ENCODE measurements at regions not wholly inside any gene's neighbourhood (a gene's known extent, or its start where the extent isn't known, plus 50 kb on each side); places are given as distances from the start of the nearest gene placed in this dataset.

DNA sequence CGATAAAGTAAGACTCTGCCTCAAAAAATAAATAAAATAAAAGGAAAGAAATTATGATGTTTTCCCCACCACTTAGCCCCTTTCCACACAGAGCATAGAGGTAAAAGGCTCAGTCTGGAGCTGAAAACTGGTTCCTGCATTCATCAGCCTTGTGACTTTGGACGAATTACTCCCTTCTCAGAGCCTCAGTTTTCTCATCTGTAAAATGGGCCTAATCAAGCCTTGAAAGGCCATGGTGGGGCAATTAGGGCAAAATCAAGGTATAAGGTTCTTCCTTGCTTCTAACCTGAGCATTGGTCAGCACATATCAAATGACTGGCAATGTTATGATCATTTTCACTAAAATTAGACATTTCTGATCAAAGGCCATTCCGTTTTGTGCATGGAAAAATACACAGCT, 417.7 kb downstream of the MN1 start:
- H3K27ac ChIP-seq: no peak overlapping the region
- peaks cover 5% of the 10 kb centered on the region for H3K27me3 ChIP-seq
- TF ChIP-seq CTCF (IDR thresholded peaks at IDR 0.05): no peak
- H3K4me3 ChIP-seq (ENCODE audit: low read depth in 1 of 2, low read length in 1 of 2): no peak overlapping the region
- no peaks in the 10 kb centered on the region for H3K9me3 ChIP-seq
- no peaks in the 10 kb centered on the region for H3K36me3 ChIP-seq
- H3K4me1 ChIP-seq (ENCODE audit: control insufficient read depth in 1 of 2, insufficient read depth in 1 of 2, low read depth in 1 of 2, low read length in 1 of 2): no peaks in the 10 kb centered on the region

DNA sequence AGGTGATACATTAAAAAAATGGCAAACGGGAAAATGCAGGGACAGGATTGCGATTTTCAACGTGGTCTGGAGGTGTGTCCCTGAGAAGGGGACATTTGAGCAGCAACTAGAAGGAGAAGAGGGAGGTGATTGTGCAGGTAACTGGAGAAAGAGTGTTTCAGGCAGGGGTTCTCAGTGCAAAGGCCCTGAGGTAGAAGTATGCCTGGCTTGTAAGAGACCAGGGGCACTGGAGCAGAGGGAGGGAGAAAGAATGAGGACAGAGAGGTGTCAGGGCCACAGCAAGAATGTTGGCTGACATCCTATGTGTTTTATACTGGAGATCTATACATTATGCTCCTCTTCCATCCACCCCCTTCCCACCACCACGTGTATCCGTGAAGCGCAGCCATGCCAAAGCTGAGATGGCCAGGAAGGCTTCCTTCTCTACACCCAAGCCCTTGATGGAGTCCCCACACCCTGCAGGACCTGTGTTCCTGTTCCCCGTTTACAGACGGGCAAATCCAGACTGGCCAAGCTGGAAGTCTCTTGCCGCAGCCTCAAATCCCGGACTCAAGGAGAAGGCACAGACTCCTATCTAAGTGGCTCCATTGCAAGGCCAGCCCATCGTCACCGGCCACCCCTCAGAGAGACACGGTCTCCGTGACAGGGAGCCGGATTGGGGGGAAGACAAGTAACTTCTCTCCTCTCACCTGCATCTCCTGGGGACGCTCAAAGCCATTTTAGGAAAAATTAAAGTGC, 416.1 kb downstream of the MN1 start:
- Histone ChIP-seq H3K4me3 (ENCODE audit: low read depth in 1 of 2, low read length in 1 of 2) (no peak overlapping the region), H3K4me1 (ENCODE audit: control insufficient read depth in 1 of 2, insufficient read depth in 1 of 2, low read depth in 1 of 2, low read length in 1 of 2) (no peaks in the 10 kb centered on the region), H3K36me3 (no peaks in the 10 kb centered on the region), H3K27ac (no peak overlapping the region), H3K27me3 (peaks cover 16% of the 10 kb centered on the region), H3K9me3 (no peaks in the 10 kb centered on the region)
- TF ChIP-seq CTCF (IDR thresholded peaks at IDR 0.05): no peak

- peaks cover 16% of the 10 kb centered on the region for H3K27me3 ChIP-seq
- TF ChIP-seq CTCF (IDR thresholded peaks at IDR 0.05): no peak
- no peak overlapping the region for H3K4me3 ChIP-seq (ENCODE audit: low read depth in 1 of 2, low read length in 1 of 2)
- H3K36me3 ChIP-seq: no peaks in the 10 kb centered on the region
- no peak overlapping the region for H3K27ac ChIP-seq
- H3K4me1 ChIP-seq (ENCODE audit: control insufficient read depth in 1 of 2, insufficient read depth in 1 of 2, low read depth in 1 of 2, low read length in 1 of 2): no peaks in the 10 kb centered on the region
- no peaks in the 10 kb centered on the region for H3K9me3 ChIP-seq
Observed at GRCh38 chr22:27386186-27386585, 415.4 kb downstream of the MN1 start.

GRCh38 chr22:27387561-27387960, 414.0 kb downstream of the MN1 start:
- no peaks in the 10 kb centered on the region for H3K36me3 ChIP-seq
- H3K27ac ChIP-seq: no peak overlapping the region
- peaks cover 16% of the 10 kb centered on the region for H3K27me3 ChIP-seq
- no peak overlapping the region for H3K4me3 ChIP-seq (ENCODE audit: low read depth in 1 of 2, low read length in 1 of 2)
- no peaks in the 10 kb centered on the region for H3K9me3 ChIP-seq
- no peak for TF ChIP-seq CTCF (IDR thresholded peaks at IDR 0.05)
- no peaks in the 10 kb centered on the region for H3K4me1 ChIP-seq (ENCODE audit: control insufficient read depth in 1 of 2, insufficient read depth in 1 of 2, low read depth in 1 of 2, low read length in 1 of 2)

DNA sequence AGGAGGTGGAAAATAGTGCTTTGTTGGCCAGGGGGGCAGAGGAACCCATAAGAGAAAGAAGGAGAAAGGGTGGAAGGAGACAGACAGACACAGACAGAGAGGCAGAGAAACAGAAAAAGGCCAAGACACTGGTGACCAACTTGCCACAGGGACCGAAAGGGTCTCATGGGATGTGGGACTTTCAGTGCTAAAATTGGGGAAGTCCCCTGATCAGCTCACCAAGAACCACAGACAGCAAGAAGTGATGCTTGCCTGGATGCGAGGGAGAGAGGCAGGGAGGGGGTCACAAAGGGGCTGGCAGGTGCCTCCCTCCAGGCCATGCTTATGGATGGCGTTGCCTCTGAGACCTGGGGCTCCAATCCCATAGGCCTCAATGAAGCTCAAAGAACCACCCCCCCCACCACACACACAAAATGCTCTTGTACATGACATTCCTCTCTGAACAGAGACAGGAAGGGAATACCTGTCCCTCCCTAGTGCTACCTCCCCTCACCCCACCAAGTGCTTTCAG, 413.4 kb downstream of the MN1 start:
- no peaks in the 10 kb centered on the region for H3K4me1 ChIP-seq (ENCODE audit: control insufficient read depth in 1 of 2, insufficient read depth in 1 of 2, low read depth in 1 of 2, low read length in 1 of 2)
- peaks cover 16% of the 10 kb centered on the region for H3K27me3 ChIP-seq
- H3K4me3 ChIP-seq (ENCODE audit: low read depth in 1 of 2, low read length in 1 of 2): no peak overlapping the region
- H3K27ac ChIP-seq: no peak overlapping the region
- TF ChIP-seq CTCF (IDR thresholded peaks at IDR 0.05): no peak
- no peaks in the 10 kb centered on the region for H3K9me3 ChIP-seq
- no peaks in the 10 kb centered on the region for H3K36me3 ChIP-seq
